Gastrocnemius medialis (tissue), 4 donors: ENCODE measurements at regions not wholly inside any gene's neighbourhood (a gene's known extent, or its start where the extent isn't known, plus 50 kb on each side); places are given as distances from the start of the nearest gene placed in this dataset.

ENCODE experiments used
- POLR2A ChIP-seq, 2 donors: fragments of 450-650 bp; IDR thresholded peaks; one replicate each; pipeline ENCODE4 v1.6.1; 2017; ENCODE audit warnings: antibody characterized with exemption in 2 of 2, mild to moderate bottlenecking in 2 of 2, moderate library complexity in 2 of 2
- TF ChIP-seq, protein P1 (sequence below), 5 experiments: fragments of 450-650 bp in 3 of 5; fragments of 200-600 bp in 2 of 5; sonication (generic) in 2 of 5; IDR thresholded peaks in 4 of 5; conservative IDR thresholded peaks in 1 of 5; 1 replicate in 4 of 5; 2 replicates in 1 of 5; pipeline ENCODE4 v1.5.1; 2016 to 2019; ENCODE audit warnings: antibody characterized with exemption in 5 of 5, mild to moderate bottlenecking in 3 of 5, moderate library complexity in 3 of 5

DNA sequence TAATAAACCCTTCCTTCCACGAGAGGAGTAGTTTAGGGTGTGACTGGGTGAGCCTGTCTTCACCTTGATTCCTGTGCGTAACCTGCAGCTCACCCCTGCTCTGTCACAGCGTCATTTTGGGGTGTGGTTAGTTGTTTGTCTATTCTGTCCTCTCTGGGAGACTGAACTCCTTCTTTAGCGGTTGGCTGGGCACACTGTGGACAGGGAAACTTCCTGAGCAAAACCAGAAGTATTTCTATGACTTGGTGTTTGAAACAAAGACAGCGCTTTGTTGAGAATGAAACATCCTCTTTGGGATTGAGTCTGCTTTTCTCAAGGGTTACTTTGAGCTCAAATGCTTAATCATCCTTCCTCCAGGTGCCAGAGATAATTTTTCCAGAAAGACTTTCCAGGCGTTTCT lies 270.7 kb downstream of the HRH4 start:
- TF ChIP-seq, protein P1, sequence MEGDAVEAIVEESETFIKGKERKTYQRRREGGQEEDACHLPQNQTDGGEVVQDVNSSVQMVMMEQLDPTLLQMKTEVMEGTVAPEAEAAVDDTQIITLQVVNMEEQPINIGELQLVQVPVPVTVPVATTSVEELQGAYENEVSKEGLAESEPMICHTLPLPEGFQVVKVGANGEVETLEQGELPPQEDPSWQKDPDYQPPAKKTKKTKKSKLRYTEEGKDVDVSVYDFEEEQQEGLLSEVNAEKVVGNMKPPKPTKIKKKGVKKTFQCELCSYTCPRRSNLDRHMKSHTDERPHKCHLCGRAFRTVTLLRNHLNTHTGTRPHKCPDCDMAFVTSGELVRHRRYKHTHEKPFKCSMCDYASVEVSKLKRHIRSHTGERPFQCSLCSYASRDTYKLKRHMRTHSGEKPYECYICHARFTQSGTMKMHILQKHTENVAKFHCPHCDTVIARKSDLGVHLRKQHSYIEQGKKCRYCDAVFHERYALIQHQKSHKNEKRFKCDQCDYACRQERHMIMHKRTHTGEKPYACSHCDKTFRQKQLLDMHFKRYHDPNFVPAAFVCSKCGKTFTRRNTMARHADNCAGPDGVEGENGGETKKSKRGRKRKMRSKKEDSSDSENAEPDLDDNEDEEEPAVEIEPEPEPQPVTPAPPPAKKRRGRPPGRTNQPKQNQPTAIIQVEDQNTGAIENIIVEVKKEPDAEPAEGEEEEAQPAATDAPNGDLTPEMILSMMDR (IDR thresholded peaks at IDR 0.05 in 4 of 5, conservative IDR thresholded peaks at IDR 0.05 in 1 of 5) = no peak
- no peak for TF ChIP-seq POLR2A (IDR thresholded peaks at IDR 0.05)
